Activated CD4-positive, alpha-beta T cell treated with anti-CD3 and anti-CD28 coated beads, Interleukin-2, Interleukin-4, amounts not matched to agents 100 ng/mL and 50 ng/mL, durations not matched to agents 16 hours and 8 hours (primary cell): ENCODE measurements at regions not wholly inside any gene's neighbourhood (a gene's known extent, or its start where the extent isn't known, plus 50 kb on each side); places are given as distances from the start of the nearest gene placed in this dataset.
"Not testable (repeated sequence)": the region's sequence is repeated elsewhere in the genome, so short reads cannot be mapped to it uniquely, and the experiment has no call there.

ENCODE experiments used
- DNase-seq: peaks from one replicate; pipeline ENCODE4 v3.0.0-alpha.2; 2020; ENCODE audit warnings: low spot score

DNA sequence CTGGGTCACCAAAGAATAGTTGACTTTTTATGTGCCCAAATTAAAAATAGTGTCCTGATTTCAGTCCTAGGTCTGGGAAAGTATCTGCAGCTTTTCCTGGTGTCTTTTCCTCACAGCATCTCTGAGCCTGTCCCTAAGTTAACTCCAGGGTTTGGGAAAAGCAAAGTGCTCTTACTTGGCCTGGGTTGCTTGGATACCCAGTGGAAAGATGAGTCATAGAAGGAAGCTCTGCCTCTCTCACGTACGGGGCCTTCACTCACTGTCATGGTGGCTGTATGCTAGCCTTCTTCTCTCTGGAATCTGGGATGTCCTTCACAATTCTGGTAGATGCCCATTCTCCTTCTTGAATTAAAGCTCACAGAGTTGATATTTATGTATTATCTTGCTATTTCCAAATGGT is 607.3 kb downstream of the ANKRD50 start:
- DNase-seq = no peak

DNA sequence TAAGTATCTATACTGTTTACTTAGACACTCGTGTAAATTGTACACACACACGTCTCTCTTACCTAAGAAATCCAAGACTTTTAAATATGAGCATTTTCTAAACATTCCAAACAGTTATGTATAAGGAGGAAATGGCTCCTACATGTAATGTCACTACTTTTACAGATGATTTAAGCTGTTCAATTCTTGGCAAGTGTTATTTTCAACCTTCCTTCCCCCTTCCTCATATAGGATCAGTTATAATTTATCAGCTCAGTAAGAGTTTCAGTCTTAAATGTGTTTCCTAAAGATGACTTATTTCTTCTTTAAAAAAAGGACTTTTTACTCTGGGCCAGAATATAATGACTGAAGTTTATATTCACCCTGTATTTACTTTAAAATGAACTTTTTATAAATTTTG is 601.1 kb downstream of the ANKRD50 start:
- DNase-seq = no peak

DNA sequence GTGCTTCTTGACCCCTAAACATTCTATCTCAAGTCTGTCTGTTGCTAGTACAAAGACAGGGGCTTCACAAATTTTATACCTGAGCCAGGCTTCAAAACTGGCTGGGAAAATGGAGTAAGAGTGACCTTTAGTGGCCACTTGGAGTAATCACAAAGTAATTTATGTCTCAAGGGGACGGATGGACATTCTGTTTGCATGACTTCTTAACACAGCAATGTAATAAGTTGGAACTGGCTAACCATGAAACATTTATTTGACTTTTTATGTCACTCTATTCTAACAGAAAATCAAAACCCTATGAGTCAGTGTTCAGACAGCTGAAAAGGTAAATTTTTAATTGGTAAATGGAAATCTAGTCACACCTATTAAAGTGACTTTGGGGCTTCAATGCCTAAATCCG is 600.6 kb downstream of the ANKRD50 start:
- no peak for DNase-seq

DNA sequence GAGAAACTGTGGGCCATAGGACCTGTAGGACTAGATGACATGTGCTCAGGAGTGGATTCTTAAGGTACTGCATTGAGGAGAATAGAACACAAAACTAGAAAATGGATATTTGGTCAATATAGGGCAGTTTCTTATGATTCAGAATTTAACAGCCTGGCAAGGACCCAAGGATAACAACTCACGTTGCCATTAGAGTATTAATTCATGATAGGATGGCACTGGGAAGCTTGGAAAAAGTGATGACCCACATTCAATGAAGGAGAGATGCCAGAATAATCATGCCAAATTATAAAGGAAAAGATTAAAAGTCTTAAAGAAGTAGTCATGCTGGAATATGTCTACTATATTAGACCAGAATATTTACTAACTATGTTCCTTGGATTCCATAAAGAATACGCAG is 594.5 kb downstream of the ANKRD50 start:
- no peak for DNase-seq

DNA sequence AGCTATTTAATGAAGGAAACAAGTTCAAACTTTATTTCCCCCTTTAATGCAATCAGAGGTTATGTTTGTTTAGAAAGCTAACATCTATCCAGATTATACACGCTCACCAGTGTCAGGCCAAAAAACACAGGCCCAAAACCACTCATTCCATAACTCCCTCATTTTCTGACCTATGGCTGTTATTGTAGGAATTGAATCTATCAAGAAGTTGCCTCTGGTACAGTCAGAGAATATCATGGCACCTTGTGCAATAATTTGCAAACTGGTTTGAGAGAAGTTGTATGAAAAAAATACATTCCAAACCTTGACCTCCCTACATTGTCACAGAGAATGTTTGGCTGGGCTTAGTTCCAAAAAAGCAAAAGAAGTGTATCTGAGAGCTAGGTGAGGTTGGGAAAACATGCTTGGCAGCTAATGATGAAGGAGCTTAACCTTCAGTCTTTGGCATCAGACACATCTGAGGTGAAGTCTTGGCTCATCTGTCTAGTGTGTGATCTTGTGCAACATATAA is 591.0 kb downstream of the ANKRD50 start:
- DNase-seq = no peak

DNA sequence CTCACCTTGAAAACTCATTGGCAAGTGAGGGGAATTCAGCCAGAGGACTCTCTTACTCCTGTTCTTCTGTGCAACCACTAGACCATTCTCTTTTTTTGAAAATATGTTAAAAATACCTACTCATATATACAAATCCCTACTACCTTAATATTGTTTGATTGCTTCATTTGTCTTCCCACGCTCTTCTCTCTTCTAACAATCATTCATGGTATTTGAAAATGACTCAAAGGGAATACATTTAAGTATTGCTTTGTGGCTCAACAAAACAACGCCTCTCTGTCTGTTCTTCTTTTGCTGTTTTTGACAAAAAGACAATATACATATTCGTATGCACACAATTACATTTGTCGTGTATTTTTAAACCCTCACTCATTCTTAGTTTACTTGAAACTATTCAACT is 589.4 kb downstream of the ANKRD50 start:
- no peak for DNase-seq

DNA sequence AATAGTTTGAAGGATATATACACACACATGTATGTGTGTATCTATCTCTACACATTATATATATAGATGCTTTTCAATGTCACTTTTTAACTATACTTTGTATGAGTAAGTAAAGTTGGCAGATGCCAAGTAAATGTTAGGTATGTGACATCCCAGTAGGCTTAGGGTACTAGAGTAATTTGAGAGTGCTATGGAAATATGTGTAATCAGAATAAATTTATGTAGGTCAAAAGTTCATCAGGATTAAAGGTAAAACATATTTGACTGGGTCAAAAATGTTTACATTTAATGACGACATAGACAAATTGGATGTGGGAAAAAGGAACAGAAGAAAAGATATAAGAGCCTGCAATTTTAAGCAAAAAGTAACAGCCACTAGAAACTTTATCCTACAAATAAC is 588.8 kb downstream of the ANKRD50 start:
- no peak for DNase-seq

DNA sequence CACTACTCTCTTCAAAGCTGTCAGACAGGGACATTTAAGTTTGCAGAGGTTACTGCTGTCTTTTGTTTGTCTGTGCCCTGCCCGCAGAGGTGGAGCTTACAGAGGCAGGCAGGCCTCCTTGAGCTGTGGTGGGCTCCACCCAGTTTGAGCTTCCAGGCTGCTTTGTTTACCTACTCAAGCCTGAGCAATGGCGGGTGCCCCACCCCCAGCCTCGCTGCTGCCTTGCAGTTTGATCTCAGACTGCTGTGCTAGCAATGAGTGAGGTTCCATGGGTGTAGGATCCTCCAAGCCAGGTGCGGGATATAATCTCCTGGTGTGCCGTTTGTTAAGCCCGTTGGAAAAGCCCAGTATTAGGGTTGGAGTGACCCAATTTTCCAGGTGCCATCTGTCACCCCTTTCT is 581.2 kb downstream of the ANKRD50 start:
- DNase-seq = not testable (repeated sequence)

DNA sequence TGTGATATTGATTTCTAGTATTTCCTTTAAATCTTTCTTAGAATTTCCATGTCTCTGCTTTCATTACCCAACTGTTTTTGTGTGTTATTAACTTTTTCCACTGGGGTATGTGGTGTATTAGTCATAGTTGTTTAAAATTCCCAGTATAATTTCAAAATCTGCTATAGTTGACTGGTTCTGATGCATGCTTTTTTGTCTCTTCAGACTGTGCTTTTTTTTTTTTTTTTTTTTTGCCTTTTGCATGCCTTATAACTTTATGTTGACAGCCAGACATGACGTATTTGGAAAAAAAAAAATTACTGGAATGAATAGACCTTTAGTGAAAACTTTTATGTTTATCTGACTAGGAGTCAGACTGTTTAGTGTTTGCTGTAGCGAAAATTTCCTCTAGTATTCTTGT is 580.4 kb downstream of the ANKRD50 start:
- no peak for DNase-seq

DNA sequence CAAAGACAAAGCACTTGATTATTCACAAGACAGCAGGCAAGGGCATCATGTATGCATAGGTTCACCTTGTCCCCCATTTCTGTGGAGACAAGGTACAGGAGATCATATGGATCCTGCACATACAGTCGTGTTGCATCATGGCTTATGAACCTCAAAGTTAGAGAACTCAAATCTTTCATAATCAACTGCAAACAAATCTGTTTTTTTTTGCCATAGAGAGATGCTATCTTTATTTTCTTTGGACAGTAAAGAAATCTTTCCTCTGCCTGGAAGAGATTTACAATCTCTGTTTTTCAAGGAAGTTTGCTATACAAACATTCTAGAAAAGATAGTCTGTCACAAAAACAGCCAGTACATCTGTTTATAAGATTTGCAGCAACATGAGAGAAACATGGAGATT is 578.8 kb downstream of the ANKRD50 start:
- DNase-seq = no peak

DNA sequence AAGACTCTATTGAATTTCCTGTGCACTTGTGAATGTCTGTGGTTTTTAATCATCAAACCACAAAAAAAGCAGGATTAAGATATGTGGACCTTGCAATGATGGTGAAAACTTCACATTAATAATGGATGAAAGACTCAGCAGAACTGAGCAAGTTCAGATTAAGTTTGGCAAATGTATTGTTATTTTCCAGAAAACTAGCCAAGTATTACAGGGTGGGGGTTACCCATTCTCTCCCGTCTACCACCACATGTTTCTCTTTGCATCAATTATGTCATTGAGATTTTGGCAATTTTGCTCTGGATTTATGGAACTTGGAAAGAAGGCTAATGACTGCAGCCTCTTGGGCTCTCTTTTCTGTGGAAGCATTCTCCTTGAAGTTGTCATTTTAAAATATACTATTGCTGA is 577.1 kb downstream of the ANKRD50 start:
- no peak for DNase-seq

DNA sequence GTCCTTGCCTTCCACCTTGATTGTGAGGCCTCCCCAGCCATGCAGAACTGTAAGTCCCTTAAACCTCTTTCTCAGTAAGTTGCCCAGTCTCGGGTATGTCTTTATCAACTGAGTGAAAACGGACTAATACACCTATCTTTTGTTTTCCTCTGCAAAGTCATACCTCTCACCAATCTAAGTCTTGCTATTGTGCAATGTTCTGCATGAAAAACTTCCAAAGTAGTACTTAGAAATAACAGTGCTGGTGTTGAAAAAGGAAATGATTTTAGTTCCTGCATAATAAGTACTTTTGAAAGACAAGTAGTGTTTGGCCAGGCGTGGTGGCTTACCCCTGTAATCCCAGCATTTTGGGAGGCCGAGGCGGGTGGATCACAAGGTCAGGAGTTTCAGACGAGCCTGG is 573.5 kb downstream of the ANKRD50 start:
- no peak for DNase-seq

DNA sequence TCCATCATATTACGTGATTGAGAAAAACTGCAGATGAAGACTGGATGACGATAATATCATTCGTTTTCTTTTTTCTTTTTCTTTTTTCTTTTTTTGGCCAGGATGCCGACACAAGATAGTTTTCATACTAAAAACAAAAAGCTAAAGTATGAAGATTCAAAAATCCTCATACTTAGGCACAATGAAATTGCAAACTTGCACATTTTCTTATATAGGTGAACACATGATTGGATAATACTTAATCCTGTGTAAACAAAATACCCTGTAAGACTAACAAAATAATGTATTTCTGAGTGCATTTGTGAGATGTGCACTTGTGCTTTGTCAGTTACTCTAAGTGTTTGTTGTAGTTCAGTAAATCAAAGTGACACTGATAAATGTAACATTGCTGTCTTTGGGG is 568.9 kb downstream of the ANKRD50 start:
- no peak for DNase-seq

DNA sequence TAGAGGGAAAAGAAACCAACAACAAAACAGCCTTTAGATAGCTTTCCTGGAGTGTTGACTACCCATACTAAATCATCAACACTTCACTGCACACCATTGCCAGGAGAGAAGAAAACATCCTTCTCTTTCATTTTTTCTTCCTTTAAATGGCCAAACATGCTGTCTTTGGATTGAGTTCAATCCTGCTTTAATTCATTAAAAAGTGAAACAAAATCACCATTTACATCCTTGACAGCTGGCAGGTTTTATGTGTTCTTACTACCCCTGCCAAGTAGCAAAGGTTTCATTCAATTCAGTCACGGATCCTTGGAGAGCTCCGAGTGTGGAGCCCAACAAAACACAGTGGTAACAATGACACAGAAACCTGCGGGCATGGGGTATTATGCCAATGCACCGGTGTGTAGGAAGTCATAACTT is 568.3 kb downstream of the ANKRD50 start:
- no peak for DNase-seq

DNA sequence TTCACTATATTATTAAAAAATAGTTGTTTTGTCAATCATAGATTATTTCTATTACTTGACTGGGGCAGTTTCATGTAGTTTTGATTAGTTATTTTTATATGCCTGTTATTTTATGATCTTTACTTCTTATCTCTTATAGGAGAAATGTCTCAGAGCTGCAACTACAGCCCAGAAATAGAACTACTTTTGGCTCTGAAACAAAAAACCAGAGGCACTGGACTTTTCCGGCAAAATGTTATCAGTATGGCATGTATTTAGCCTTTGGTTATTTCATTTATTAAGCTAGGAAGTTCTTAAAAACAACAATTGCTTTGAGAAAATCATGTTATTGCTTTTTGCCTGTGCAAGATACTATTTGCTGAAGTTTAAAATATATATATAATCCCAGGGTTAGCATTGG is 566.5 kb downstream of the ANKRD50 start:
- no peak for DNase-seq

DNA sequence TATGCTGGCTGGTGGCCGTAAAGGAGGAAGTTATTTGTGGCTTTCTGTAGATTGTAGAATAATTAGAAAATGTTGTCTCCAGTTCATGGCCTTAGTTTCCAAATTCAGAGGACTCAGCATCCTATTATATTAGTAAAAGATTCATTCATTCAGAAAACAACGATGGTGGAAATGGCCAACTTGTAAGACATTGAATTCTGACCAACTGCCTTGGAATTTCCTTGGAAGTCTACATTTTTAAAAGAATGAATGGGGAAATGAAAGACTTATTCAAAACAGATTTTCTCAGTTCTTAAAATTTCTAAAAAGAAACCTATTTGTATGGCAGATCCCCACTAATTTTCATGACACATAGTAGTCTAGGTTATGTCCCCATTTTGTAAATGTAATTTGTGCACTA is 561.5 kb downstream of the ANKRD50 start:
- DNase-seq = no peak

DNA sequence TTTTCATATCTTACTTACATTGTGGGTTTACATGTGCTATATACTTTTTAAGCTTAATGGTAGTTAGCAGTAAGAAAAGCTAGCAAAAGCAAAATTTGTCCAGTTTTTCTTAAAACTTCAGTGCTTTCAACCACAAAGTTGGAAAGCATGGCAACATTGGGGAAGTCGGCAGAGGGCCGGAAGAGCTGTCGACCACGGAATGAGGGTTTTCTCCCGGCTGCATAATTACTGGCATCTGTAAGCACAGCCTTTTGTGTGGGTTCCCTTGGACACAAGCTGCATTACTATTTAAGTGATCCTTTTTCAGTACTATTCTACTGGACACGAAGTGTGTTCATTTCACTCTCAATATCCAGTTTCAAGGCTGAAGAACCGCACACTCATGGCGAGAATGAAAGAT is 560.4 kb downstream of the ANKRD50 start:
- no peak for DNase-seq

DNA sequence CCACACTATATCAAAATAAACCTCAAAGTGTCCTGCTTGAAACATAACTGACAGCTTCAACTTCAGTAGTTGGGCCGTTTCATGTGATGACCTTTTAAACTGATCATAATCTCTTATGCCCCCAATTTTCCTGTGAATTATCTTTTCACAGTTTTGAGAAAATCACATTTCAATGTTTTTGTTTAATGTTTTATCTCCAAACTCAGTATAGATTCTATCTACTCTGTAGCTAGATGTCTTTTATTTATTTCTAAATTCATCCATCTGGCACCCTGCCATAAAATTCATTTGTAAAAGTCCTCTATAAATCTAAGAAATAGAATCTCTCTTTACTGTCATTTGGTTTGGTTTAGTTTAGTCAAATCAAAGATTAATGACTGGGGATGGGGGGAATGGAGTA is 557.3 kb downstream of the ANKRD50 start:
- DNase-seq = no peak

DNA sequence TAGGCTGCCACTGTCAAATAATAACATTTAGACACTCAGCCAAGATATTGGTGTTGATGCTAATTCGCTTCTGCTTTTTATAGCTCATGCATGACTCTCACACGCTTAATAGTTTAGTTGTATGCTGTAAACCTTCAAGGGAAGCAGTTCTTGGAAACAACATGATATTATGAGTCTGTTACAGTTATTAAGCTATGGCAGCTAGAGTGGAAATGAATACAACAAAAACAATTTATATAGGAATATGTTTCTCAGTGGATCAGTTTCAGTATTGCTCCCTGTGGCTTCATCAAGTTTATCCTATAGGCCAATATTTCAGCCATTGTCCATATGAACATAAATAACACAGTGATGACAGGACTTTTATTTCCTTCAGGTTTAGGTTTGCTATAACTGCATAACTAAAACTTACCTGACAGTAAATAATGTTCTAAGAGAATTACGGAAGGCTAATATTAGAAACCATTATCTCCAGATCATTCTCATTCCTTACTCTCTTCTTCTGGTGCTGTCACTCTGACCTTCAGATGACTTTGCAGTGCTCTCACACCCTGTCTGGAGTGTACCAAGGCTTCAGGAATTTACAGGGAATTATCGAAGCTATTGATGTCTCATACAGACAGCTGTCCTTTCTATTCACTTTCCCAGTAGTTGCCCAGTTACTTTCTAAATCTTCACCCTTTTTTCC is 555.0 kb downstream of the ANKRD50 start:
- no peak for DNase-seq

DNA sequence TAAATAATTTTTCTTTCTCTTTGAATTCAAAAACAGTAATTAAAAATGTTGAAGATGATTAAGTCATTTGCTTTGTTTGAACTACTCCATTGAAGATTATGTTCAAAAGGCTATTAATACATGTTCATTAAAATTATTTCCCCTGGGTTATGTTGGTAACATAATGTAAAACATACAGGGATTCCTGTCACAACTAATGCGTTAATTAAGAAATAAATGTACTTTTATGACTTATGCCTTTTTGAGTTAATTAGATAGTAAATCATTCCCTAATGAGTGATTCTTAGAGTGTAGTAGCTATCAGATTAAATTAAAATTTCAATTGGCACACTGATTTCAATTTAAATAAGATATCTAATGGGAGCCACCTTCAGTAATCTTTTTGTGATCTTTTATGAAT is 549.1 kb downstream of the ANKRD50 start:
- no peak for DNase-seq

DNA sequence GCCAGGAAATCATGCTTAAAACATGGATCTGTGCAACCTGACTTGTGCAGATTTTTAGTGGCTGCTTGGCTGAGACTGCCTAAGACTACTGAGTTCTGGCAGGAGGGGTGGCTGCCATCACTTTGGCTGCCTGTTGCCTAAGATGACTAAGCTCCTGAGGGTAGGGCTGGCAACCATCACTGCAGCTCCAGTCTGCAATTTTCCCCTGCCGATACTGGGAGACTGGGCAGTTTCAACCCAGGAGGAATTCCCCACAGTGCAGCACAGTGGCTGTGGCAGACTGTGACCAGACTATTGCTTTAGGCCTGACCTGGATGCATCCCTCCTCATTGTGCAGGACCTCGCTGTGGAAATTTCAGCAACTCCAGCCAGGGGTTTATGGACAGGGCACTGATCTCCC is 544.9 kb downstream of the ANKRD50 start:
- no peak for DNase-seq

DNA sequence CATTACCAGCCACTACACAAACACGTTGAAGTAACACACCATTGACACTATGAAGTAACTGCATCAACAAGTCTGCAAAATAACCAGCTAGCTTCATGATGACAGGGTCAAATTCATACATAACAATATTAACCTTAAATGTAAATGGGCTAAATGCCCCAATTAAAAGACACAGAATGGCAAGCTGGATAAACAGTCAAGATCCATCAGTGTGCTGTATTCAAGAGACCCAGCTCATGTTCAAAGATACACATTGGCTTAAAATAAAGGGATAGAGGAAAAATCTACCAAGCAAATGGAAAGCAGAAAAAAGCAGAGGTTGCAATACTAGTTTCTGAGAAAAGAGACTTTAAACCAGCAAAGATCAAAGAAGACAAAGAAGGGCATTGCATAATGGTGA is 543.0 kb downstream of the ANKRD50 start:
- not testable (repeated sequence) for DNase-seq

DNA sequence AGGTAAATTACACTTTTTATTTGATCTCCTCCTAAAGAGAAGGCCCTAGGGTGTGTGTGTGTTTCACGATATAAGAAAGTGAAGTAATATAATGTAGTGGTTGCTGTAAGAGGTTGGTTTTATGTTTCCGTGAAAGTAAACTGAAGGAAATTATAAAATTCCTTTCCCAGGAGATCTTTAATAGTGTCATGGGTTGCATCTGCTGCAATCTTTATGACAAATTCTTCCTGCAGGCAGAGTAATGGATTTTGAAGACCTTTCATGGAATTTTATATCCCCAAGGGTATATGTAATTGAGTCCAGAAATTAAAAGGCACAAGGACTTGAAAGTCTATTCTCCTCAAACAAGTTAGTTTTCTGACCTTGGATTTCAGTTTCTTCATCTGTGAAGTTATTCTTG is 538.6 kb downstream of the ANKRD50 start:
- DNase-seq = no peak

DNA sequence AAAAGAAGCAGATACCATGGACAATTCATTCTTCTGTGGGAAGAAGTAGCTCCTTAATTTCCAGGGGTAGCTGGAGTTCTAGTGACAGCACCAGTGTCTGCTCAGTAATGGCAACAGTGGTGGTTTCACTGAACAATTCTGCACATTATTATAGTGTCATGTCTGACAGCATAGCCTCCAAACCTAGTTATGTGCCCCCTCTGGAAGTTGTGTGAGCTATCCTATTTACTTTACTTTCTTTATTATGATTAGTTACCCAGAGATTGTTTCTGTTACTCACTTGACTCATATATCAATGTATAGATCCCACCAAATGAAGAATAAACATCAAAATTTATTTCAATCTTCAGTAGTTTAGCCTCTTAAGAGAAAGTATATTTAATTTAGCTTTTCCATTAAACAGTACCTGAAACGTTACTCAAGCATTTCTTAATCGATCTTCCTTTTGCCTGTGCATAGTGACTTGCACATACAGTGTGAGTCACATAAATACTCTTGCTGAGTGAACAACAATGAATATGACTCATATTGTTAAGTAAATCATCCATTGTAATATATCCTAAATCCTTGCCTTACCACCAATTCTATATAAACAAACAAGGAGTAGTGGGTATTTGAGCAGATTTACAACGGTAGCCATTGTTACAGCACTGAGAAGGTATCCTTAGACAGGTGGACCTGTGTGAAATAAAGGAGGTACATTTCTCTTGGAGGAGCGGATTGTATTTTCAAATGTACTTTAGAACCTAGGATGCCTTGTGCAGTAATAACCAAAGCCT is 534.7 kb downstream of the ANKRD50 start:
- DNase-seq = no peak
